ENCODE measurements at regions not wholly inside any gene's neighbourhood (a gene's known extent, or its start where the extent isn't known, plus 50 kb on each side); places are given as distances from the start of the nearest gene placed in this dataset.

- TF ChIP-seq POLR2AphosphoS5 (IDR thresholded peaks at IDR 0.05) (no peak), CTCF (IDR thresholded peaks at IDR 0.05) (no peak)
Observed at GRCh38 chr6:40876336-40876735, 162.7 kb downstream of the UNC5CL start.
